GM18505 (cell line): ENCODE measurements at regions not wholly inside any gene's neighbourhood (a gene's known extent, or its start where the extent isn't known, plus 50 kb on each side); places are given as distances from the start of the nearest gene placed in this dataset.

Experiments
- ATAC-seq: cut with Tn5 transposase; IDR thresholded peaks from one replicate; pipeline ENCODE4 v1.9.1; 2021; ENCODE audit not compliant: unreplicated experiment
- POLR2A ChIP-seq: IDR thresholded peaks from 4 replicates; pipeline ENCODE4 v1.6.1; 2011; ENCODE audit warnings: borderline replicate concordance; ENCODE audit not compliant: insufficient read depth, insufficient read length; ENCODE audit errors: extremely low read depth

DNA sequence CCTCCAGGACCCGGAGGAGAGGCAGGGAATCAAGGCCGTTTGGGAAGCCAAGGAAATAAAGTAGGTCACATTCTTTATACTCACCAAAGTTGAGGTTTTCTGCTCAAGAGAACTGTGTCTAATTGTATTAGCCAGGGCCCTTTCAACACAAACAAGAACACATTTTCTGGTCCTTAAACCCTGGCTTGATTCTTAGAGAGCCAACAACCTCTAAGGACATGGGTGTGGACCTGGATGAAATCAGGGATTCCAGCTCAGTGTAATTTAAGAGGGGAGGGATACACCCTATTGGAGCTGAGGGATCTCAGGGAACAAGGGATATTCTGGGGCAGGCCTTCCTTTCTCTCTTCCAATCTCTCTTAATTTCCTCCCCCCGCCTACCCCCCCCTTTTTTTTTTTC, 104.8 kb downstream of the COL6A6 start:
- no peak for TF ChIP-seq POLR2A
- no peak for ATAC-seq

DNA sequence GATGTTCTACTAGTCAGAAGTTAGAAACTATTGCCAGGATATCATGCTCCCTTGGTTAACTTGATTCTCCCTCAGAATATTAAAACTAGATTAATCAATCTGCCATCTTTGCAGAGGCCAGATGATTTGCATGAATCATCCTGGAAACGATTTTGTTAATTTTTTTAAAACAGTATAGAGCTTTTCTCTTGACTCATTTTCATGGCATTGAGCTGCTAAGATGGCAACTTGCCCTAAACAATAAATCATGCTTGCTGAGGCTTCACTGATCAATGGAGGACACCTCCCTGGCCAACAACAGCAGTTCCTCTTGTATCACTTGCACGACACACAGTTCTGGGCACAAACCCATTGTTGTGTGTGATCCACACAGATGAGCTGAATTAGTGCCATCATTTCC, 109.1 kb downstream of the COL6A6 start:
- TF ChIP-seq POLR2A: no peak
- ATAC-seq: no peak

DNA sequence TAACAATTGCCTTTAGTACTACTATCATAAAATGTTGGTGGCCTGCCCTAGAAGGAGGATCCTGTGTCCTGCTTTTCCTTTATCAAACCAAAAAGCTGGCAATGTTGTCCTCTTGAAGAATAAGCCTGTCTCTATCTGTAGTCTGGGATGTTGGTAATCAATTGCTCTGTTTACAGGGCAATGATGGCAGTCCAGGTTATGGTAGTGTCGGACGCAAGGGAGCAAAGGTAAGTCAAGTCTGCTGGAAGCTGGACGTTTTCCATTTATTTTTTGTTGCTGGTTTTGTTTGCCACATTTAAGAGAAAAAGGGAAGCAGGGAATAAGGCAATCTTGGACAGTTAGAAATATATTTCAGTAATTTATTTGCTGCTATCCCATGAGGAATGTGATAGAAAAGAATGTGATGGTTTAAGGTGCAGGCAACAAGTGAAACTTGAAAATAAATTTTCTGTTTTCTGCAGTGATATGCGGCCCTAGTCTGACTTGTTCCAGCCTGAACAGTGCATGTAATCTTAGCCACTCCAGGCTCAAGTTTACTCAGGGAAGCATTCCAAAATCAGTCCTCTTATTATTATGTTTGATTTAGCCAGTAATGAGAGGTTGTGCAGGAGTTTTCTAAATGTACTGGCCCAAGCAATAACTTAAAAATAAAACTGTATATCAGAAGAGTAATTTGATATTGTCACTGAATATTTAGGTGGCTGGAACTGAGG, 110.3 kb downstream of the COL6A6 start:
- no peak for ATAC-seq
- TF ChIP-seq POLR2A: no peak

DNA sequence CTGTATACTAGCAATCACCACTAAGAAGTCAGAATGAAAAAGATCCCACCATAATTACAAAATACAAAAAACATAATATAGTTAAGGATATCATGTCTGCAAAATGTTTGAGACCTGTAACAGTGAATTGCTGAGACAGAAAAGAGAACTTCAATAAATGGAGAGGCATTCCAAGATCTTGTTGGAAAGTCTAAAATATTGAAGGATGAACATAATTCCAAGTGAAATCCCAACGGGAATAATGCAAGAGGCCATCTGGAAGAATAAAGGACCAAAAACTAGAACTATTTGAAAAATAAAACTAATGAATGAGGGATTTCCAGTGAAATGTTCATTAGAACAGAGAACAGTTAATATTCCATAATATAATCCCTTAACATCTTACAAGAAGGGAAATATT, 110.9 kb downstream of the COL6A6 start:
- no peak for ATAC-seq

More for the DNA sequence above, 110.9 kb downstream of the COL6A6 start:
- TF ChIP-seq POLR2A: no peak
